ENCODE measurements at regions not wholly inside any gene's neighbourhood (a gene's known extent, or its start where the extent isn't known, plus 50 kb on each side); places are given as distances from the start of the nearest gene placed in this dataset.

GRCh38 chr9:119596703-119597102, 227.5 kb upstream of the BRINP1 start:
- DNase-seq = no peak

GRCh38 chr9:119588874-119589744, 219.9 kb upstream of the BRINP1 start:
- no peak for DNase-seq

- no peak for DNase-seq
Measured at GRCh38 chr9:119577881-119578280, 208.6 kb upstream of the BRINP1 start.

GRCh38 chr9:119559986-119560385, 190.8 kb upstream of the BRINP1 start:
- DNase-seq = no peak

GRCh38 chr9:119559056-119559455, 189.8 kb upstream of the BRINP1 start:
- no peak for DNase-seq

DNA sequence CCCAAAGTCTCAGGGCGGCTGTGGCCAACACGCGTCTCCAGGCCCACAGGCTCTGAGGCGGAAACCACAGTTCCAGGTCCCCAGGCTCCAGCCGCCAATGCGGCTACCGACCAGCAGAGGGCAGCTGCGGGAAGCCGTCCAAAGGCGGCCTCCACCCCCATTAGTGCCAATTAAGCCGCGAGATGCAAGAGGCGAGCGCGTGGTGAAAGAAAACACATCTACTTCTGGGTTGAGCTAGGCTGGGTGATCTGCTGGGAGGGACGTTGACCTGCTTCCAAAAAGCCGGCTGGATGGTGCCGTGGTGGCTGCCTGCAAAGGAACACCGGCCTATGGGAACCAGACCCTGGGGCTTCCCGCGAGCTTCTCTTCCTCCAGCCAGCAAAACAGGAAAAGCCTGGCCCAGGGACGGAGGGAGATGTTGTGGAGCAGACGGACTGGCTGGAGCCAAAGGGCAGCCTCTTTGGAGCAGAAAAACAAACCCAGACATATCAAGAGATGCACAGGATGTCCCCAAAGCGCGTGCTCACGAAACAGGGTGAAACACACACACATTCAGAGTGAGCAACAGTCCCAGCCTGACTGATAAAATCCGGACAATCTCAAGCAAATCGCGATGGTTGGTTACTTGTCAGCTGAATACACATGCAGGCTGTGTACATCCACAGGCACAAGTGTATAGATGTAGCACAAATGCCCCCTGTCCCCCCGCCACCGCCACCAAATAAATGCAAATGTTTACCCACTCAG, 187.1 kb upstream of the BRINP1 start:
- DNase-seq = peak; percentile 14 to 18

DNA sequence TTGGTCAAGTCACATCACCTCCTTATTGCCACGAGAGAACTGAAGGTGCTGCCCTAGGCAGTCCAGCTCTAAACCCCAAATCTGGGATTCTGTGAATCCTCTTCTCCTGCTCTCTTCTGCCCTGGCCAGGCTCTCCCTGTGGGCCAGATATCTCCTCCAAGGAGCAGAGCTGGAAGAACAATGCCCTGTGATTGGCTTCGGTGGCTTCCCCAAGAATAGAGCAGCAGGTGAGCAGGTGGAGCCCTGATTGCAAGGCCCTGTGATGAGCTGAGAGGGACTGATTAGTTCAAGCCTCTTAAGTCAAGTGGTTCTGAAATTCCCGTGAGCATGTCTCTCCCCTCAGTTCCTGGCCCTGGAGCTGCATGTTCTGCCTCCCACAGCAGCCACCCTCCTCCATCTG, 175.3 kb upstream of the BRINP1 start:
- no peak for DNase-seq

DNA sequence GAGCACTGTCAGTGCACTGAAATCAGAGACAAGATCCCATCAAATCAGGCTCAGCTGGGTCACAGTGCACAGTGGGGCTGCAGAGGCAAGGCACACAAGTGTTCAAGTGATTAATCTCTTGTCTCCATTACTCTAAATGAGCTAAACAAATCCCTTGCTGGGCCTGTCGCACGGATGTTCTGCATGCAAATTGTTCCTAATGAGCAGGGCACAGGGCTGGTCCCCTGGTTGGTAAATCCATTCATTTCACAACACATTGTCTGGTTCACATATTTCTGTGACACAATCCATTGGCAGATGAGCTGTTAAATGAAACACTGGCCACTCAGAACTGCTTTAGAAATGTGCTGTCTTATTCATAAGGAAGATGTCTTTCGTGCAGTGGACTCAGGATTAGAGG, 167.9 kb upstream of the BRINP1 start:
- no peak for DNase-seq

DNA sequence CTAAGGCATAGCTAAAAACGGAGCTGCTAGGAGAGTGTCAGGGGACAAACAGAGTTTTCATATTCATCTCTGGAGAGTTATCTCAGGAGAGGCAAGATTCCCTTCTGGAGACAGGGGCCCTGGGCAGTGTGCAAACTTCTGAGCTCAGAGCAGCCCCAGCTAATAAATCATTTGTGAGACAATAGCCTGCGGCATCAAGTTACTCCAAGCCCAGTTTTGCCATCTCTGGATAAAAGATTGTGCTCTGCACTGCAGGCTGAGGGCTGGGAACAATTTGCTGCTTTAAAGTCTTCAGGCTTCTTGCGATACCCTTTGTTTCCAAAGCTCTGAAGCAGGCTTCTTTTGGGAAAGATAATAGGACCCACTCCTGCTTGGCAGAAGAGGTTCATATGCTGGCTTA, 164.3 kb upstream of the BRINP1 start:
- no peak for DNase-seq

GRCh38 chr9:119526698-119527097, 157.5 kb upstream of the BRINP1 start:
- DNase-seq = no peak

DNA sequence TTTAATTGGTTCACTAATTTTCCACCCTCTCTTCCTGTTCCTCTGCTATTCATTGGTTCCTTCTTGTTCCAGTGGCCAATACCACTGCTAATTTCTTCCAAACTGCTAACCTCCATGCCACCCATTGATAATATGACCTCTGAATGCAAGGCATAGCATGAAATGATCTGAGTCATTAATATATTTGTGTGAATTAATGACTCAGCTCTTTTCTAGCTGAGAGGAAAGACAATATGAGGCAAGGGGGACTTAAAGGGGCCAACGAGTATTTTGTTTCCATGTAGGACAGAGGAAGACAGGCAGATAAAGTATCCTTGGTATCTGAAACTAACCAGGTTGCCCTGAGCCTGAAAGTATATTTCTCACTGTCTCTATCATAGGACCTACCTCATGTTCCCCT, 154.3 kb upstream of the BRINP1 start:
- no peak for DNase-seq

DNA sequence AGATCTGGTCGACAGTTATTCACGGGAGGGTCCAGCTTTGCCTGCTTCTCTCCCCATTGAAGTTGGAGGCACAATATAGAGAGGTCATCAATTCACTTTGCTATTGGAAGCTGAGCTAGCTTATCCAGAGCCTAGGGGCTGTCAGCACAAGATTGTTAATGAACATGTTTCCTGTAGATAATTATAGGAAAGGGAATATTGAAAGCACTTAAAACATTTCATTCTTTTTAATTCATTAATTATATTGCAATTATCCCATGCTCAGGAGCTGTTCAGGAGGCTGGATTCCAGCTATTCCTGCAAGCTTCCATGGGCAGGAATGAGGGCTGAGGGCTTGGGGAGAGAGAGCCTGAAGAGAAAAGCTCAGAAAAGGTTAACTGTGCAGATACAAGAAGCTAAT, 153.1 kb upstream of the BRINP1 start:
- DNase-seq = no peak

GRCh38 chr9:119509291-119509905, 140.2 kb upstream of the BRINP1 start:
- no peak for DNase-seq

GRCh38 chr9:119501374-119501773, 132.1 kb upstream of the BRINP1 start:
- DNase-seq = no peak

GRCh38 chr9:119500072-119500771, 131.0 kb upstream of the BRINP1 start:
- DNase-seq = no peak

DNA sequence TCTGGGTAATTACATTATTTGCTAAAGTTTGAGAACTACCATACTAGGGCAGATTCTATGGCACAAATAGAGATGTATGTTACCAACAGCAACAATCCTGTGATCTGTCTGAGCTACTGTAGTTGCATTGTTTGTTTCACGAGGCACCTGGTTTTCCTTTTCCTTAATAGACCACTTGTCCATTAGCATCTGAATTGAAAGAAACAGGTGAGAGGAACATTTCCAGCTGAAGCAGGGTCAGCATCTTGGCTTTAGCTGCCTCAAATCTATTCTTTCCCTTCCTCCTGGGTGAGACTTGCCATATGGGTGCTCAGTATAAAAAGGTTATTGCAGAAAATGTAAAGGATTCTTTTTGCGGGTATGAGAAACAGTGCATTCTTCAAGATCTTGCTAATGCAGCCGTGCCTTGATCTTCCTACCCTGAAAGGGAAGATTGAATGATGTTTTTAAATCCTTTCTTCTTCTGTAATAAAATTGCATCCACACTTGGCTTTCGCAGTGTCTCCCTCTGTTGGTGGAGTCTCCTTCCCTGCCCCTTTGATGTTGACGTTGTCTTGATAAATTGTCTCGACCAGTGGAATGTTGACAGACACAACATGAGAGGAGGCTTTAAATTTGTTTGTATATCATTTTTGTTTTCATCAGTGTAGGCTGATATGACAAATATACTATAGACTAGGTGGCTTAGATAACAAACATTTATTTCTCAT, 118.0 kb upstream of the BRINP1 start:
- DNase-seq = no peak

GRCh38 chr9:119483153-119483552, 113.9 kb upstream of the BRINP1 start:
- DNase-seq = no peak

- no peak for DNase-seq
Measured at GRCh38 chr9:119477197-119477596, 108.0 kb upstream of the BRINP1 start.

GRCh38 chr9:119458068-119458467, 88.8 kb upstream of the BRINP1 start:
- no peak for DNase-seq

DNA sequence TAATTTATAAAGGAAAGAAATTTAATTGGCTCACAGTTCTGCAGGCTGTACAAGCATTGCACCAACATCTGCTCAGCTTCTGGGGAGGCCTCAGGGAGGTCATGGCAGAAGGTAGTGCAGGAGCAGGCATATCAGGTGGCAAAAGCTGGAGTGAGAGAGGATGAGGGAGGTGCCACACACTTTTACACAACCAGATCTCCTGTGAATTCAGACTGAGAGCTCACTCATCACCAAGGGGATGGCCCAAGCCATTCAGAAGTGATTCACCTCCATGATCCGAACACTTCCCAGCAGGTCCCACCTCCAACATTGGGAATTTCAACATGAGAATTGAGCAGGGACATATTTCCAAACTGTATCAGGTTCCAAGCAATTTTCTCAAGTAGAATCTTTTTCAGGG, 84.7 kb upstream of the BRINP1 start:
- no peak for DNase-seq

DNA sequence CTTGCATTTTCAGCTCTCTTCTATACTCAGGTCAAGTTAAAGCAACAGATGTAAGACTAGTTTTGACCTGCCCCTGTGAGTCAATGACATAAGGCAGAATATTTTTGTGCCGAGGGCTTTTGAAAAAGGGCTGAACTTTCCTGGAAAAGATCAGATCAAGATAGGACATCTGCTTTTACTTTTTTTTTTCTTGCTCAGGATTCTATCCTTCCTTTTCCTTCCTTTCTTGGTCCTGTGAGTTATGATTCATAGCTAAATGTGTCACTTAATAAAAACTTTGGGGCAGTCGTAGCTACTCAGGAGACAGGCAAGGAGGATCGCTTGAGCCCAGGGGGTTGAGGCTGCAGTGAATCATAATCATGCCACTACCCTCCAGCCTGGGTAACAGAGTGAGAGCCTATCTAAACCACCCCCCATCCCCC, 84.3 kb upstream of the BRINP1 start:
- no peak for DNase-seq

GRCh38 chr9:119451426-119451825, 82.2 kb upstream of the BRINP1 start:
- DNase-seq = no peak

- no peak for DNase-seq
Measured at GRCh38 chr9:119443179-119443578, 73.9 kb upstream of the BRINP1 start.

Data from CD4-positive, alpha-beta T cell treated with Interleukin-4 for 1 hour (primary cell).